Fibroblast of lung (primary cell): ENCODE measurements at regions not wholly inside any gene's neighbourhood (a gene's known extent, or its start where the extent isn't known, plus 50 kb on each side); places are given as distances from the start of the nearest gene placed in this dataset.

ENCODE experiments used
- DNase-seq, 2 donors: peaks; one replicate each; pipeline versions ENCODE4 v3.0.0 to v3.0.0-alpha.2; 2010; ENCODE audit warnings: low read depth in 2 of 2
- H2AFZ ChIP-seq: 2 replicates; pipeline ENCODE4 v1.5.1; 2012; ENCODE audit warnings: low read length, control low read depth, inconsistent platforms
- H3K27ac ChIP-seq: 2 replicates; pipeline ENCODE4 v1.5.1; 2011; ENCODE audit warnings: low read length, control low read depth; ENCODE audit not compliant: insufficient read depth
- H3K27me3 ChIP-seq: 2 replicates; pipeline ENCODE4 v1.5.1; 2011; ENCODE audit warnings: mild to moderate bottlenecking, low read length; ENCODE audit not compliant: control insufficient read depth, insufficient read depth
- H3K36me3 ChIP-seq: 2 replicates; pipeline ENCODE4 v1.5.1; 2011; ENCODE audit warnings: low read length; ENCODE audit not compliant: control insufficient read depth, insufficient read depth
- H3K4me1 ChIP-seq: 2 replicates; pipeline ENCODE4 v1.5.1; 2011; ENCODE audit warnings: low read length; ENCODE audit not compliant: control insufficient read depth, insufficient read depth; ENCODE audit errors: extremely low read depth
- H3K4me2 ChIP-seq: 2 replicates; pipeline ENCODE4 v1.5.1; 2011; ENCODE audit warnings: low read length, control low read depth; ENCODE audit not compliant: insufficient read depth; ENCODE audit errors: extremely low read depth
- H3K4me3 ChIP-seq, 4 experiments: fragments of 200-600 bp in 1 of 4; sonication (generic) in 1 of 4; replicated peaks in 1 of 4; 2 replicates each; pipeline ENCODE4 v1.5.1; 2011 to 2016; ENCODE audit warnings: low read length in 4 of 4, low read depth in 3 of 4, mild to moderate bottlenecking in 3 of 4, control low read depth in 2 of 4, inconsistent platforms in 1 of 4, mixed read lengths in 1 of 4; ENCODE audit not compliant: insufficient read depth in 1 of 4; ENCODE audit errors: control extremely low read depth in 1 of 4
- H3K79me2 ChIP-seq: 2 replicates; pipeline ENCODE4 v1.5.1; 2012; ENCODE audit warnings: mild to moderate bottlenecking, low read length, inconsistent platforms; ENCODE audit not compliant: control insufficient read depth, insufficient read depth
- H3K9ac ChIP-seq: 2 replicates; pipeline ENCODE4 v1.5.1; 2011; ENCODE audit warnings: mild to moderate bottlenecking, low read length, control low read depth; ENCODE audit not compliant: insufficient read depth
- H3K9me3 ChIP-seq: 2 replicates; pipeline ENCODE4 v1.5.1; 2012; ENCODE audit warnings: low read depth, low read length; ENCODE audit not compliant: control insufficient read depth, insufficient read depth
- H4K20me1 ChIP-seq: 2 replicates; pipeline ENCODE4 v1.5.1; 2011; ENCODE audit warnings: low read length; ENCODE audit not compliant: control insufficient read depth, insufficient read depth; ENCODE audit errors: extremely low read depth
- CTCF ChIP-seq, 2 donors: IDR thresholded peaks in 1 of 2; conservative IDR thresholded peaks in 1 of 2; 1 replicate in 1 of 2; 2 replicates in 1 of 2; pipeline ENCODE4 v1.5.1; 2011 to 2012; ENCODE audit warnings: low read length in 2 of 2, control low read depth in 1 of 2, inconsistent platforms in 1 of 2, low read depth in 1 of 2, mild to moderate bottlenecking in 1 of 2
- EZH2 ChIP-seq: IDR thresholded peaks from 2 replicates; pipeline ENCODE4 v1.5.1; 2012; ENCODE audit warnings: low read length, control low read depth, mild to moderate bottlenecking; ENCODE audit errors: missing control alignments

- no peaks in the 10 kb centered on the region for H3K79me2 ChIP-seq
- no peak overlapping the region for H3K4me2 ChIP-seq
- H3K36me3 ChIP-seq = no peaks in the 10 kb centered on the region
- H3K4me3 ChIP-seq = no peak overlapping the region
- no peaks in the 10 kb centered on the region for H3K4me1 ChIP-seq
- no peak overlapping the region for H3K9ac ChIP-seq
- H2AFZ ChIP-seq = no peak overlapping the region
- H4K20me1 ChIP-seq = no peaks in the 10 kb centered on the region
- no peak overlapping the region for H3K27ac ChIP-seq
- TF ChIP-seq EZH2 (no peak), CTCF (conservative IDR thresholded peaks at IDR 0.05 in 1 of 2, IDR thresholded peaks at IDR 0.05 in 1 of 2; ENCODE audit: low read depth in 1 of 2, low read length in 2 of 2) (no peak)
- H3K9me3 ChIP-seq = no peaks in the 10 kb centered on the region
- H3K27me3 ChIP-seq = no peaks in the 10 kb centered on the region
- no peak for DNase-seq
Observed at GRCh38 chr10:132123606-132124005, 57.9 kb downstream of the JAKMIP3 start.

GRCh38 chr10:132124201-132124920 lies 58.6 kb downstream of the JAKMIP3 start:
- no peaks in the 10 kb centered on the region for H3K4me1 ChIP-seq
- H3K27me3 ChIP-seq = no peaks in the 10 kb centered on the region
- DNase-seq = no peak
- H3K4me3 ChIP-seq = no peak overlapping the region
- H3K36me3 ChIP-seq = no peaks in the 10 kb centered on the region
- no peaks in the 10 kb centered on the region for H4K20me1 ChIP-seq
- H3K9ac ChIP-seq = no peak overlapping the region
- H3K27ac ChIP-seq = no peak overlapping the region
- H3K4me2 ChIP-seq = no peak overlapping the region
- TF ChIP-seq CTCF (conservative IDR thresholded peaks at IDR 0.05 in 1 of 2, IDR thresholded peaks at IDR 0.05 in 1 of 2; ENCODE audit: low read depth in 1 of 2, low read length in 2 of 2) = no peak
- no peak overlapping the region for H2AFZ ChIP-seq
- no peaks in the 10 kb centered on the region for H3K79me2 ChIP-seq
- no peaks in the 10 kb centered on the region for H3K9me3 ChIP-seq

- Histone ChIP-seq H4K20me1 (no peaks in the 10 kb centered on the region), H3K9me3 (no peaks in the 10 kb centered on the region), H3K36me3 (no peaks in the 10 kb centered on the region), H3K4me2 (no peak overlapping the region), H3K4me3 (no peak overlapping the region), H3K27me3 (no peaks in the 10 kb centered on the region), H3K27ac (no peak overlapping the region), H2AFZ (no peak overlapping the region), H3K4me1 (no peaks in the 10 kb centered on the region), H3K79me2 (no peaks in the 10 kb centered on the region), H3K9ac (no peak overlapping the region)
- no peak for DNase-seq
- TF ChIP-seq CTCF (conservative IDR thresholded peaks at IDR 0.05 in 1 of 2, IDR thresholded peaks at IDR 0.05 in 1 of 2; ENCODE audit: low read depth in 1 of 2, low read length in 2 of 2) (no peak), EZH2 (no peak)
Observed at GRCh38 chr10:132129431-132129830, 57.3 kb upstream of the DPYSL4 start.
